ENCODE measurements at regions not wholly inside any gene's neighbourhood (a gene's known extent, or its start where the extent isn't known, plus 50 kb on each side); places are given as distances from the start of the nearest gene placed in this dataset.
"Not testable (repeated sequence)": the region's sequence is repeated elsewhere in the genome, so short reads cannot be mapped to it uniquely, and the experiment has no call there.

DNA sequence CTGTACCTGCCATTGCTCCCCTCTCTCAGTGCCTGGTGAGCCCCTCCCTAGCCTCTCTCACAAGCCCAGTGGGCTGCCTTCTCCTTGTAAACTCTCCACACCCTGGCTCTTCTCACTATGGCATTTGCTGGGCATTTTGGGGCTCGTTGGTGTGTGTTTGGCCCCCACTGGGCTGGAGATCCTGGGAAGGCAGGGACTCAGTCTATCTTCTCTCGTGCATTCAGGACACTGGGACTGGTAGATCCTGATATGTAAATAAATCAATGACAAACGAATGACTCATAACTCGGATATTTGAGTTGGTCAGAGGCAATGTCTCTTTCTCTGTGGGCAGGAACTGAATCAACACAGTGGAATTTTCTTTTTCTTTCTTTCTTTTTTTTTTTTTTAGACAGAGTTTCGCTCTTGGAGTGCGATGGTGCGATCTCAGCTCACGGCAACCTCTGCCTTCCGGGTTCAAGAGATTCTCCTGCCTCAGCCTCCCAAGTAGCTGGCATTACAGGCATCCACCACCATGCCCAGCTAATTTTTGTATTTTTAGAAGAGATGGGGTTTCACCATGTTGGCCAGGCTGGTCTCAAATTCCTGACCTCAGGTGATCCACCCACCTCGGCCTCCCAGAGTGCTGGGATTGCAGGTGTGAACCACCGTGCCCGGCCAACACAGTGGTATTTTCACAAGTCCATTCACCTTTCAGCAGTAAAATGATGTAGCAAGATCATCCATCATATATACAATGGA lies 144.6 kb upstream of the SPRED2 start:
- no peaks in the 10 kb centered on the region for H3K9me3 ChIP-seq
- H3K27ac ChIP-seq = no peak overlapping the region
- 50% methylated on average over 12 of the region's 12 CpGs for WGBS
- no peak for TF ChIP-seq POLR2A (IDR thresholded peaks at IDR 0.05)
- no peak for TF ChIP-seq POLR2AphosphoS5 (IDR thresholded peaks at IDR 0.05)
- TF ChIP-seq EP300 (IDR thresholded peaks at IDR 0.05) = no peak
- TF ChIP-seq, protein P1, sequence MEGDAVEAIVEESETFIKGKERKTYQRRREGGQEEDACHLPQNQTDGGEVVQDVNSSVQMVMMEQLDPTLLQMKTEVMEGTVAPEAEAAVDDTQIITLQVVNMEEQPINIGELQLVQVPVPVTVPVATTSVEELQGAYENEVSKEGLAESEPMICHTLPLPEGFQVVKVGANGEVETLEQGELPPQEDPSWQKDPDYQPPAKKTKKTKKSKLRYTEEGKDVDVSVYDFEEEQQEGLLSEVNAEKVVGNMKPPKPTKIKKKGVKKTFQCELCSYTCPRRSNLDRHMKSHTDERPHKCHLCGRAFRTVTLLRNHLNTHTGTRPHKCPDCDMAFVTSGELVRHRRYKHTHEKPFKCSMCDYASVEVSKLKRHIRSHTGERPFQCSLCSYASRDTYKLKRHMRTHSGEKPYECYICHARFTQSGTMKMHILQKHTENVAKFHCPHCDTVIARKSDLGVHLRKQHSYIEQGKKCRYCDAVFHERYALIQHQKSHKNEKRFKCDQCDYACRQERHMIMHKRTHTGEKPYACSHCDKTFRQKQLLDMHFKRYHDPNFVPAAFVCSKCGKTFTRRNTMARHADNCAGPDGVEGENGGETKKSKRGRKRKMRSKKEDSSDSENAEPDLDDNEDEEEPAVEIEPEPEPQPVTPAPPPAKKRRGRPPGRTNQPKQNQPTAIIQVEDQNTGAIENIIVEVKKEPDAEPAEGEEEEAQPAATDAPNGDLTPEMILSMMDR (IDR thresholded peaks at IDR 0.05) = no peak
- H3K27me3 ChIP-seq = no peaks in the 10 kb centered on the region
- no peaks in the 10 kb centered on the region for H3K36me3 ChIP-seq
- no peak overlapping the region for H3K4me3 ChIP-seq
- DNase-seq (ENCODE audit: low spot score in 2 of 2) = peak in 1 of 2 donors; percentile 32
- peaks cover 12% of the 10 kb centered on the region for H3K4me1 ChIP-seq

DNA sequence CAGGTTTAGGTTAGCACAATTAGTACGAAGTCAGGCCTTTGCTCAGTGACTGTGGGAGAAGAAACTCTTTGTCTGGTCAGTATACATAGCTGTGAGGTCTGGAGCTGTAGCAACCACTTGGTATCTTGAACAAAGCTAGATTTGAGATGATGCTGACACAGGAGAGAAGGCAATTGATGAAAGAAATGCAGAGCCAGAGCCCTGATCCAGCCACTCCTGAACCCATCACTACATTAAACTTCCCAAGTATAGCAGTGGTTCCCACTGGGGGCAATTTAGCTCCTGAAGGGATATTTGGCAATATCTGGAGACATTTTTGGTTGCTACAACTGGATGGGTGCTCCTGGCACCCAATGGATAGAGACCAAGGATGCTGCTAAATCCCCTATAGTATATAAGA lies 143.9 kb upstream of the SPRED2 start:
- no peaks in the 10 kb centered on the region for H3K27me3 ChIP-seq
- 79% methylated on average over 1 of the region's 1 CpG for WGBS
- TF ChIP-seq POLR2A (IDR thresholded peaks at IDR 0.05) (no peak), EP300 (IDR thresholded peaks at IDR 0.05) (no peak), POLR2AphosphoS5 (IDR thresholded peaks at IDR 0.05) (no peak)
- TF ChIP-seq, protein P1 (IDR thresholded peaks at IDR 0.05) = no peak
- no peak for DNase-seq (ENCODE audit: low spot score in 2 of 2)
- H3K27ac ChIP-seq = no peak overlapping the region
- H3K36me3 ChIP-seq = no peaks in the 10 kb centered on the region
- peaks cover 12% of the 10 kb centered on the region for H3K4me1 ChIP-seq
- no peaks in the 10 kb centered on the region for H3K9me3 ChIP-seq
- H3K4me3 ChIP-seq = no peak overlapping the region

GRCh38 chr2:65574993-65575392 lies 142.6 kb upstream of the SPRED2 start:
- Histone ChIP-seq H3K27me3 (no peaks in the 10 kb centered on the region), H3K27ac (no peak overlapping the region), H3K4me1 (peaks cover 12% of the 10 kb centered on the region), H3K36me3 (no peaks in the 10 kb centered on the region), H3K4me3 (no peak overlapping the region), H3K9me3 (no peaks in the 10 kb centered on the region)
- peak in 1 of 2 donors; percentile 28 for DNase-seq (ENCODE audit: low spot score in 2 of 2)
- 57% methylated on average over 4 of the region's 4 CpGs for WGBS
- TF ChIP-seq POLR2AphosphoS5 (IDR thresholded peaks at IDR 0.05) (no peak), POLR2A (IDR thresholded peaks at IDR 0.05) (no peak), EP300 (IDR thresholded peaks at IDR 0.05) (no peak)
- TF ChIP-seq, protein P1 (IDR thresholded peaks at IDR 0.05) = no peak

DNA sequence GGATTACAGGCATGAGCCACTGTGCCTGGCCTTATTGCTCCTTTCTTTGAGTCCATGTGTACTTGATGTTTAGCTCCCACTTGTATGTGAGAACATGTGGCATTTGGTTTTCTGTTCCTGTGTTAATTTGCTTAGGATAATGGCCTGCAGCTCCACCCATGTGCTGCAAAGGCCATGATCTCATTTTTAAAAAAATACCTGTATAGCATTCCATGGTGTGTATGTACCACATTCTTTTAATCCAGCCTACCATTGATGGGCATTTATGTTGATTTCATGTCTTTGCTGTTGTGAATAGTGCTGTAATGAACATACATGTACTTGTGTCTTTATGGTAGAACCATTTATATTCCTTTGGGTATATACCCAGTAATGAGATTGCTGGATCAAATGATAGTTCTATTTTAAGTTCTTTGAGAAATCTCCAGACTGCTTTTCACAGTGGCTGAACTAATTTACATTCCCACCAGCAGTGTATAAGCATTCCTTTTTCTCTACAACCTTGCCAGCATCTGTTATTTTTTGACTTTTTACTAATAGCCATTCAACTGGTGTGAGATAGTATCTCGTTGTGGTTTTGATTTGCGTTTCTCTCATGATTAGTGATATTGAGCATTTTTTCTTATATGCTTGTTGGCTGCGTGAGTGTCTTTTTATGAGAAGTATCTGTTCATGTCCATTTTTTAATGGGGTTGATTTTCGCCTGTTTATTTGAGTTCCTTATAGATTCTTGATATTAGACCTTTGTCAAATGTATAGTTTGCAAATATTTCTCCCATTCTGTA lies 136.4 kb upstream of the SPRED2 start:
- H3K36me3 ChIP-seq; H3K27me3 ChIP-seq; H3K27ac ChIP-seq; H3K4me3 ChIP-seq; DNase-seq (ENCODE audit: low spot score in 2 of 2); H3K9me3 ChIP-seq: not testable (repeated sequence)
- H3K4me1 ChIP-seq = peaks cover 15% of the 10 kb centered on the region
- WGBS = 62% methylated on average over 4 of the region's 4 CpGs

DNA sequence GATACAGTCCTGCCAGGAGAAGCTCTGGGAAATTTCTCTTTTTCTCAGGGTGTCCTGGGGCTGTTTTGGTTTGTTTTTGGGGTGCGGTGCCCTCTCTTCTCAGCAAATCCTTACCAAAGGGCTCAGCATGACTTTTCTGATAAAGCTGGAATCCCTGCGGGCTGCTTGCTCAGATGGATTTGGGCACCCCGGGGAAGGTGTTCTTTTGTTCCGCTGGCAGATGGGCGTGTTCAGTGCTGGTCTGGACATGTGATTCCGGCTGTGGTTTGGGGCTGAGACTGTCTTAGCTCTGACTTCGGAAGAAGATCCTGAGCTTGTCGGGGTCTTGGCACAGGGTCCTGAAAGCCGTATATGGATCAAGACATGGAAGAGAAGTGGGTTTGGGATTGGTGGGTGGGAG lies 134.2 kb upstream of the SPRED2 start:
- TF ChIP-seq POLR2AphosphoS5 (IDR thresholded peaks at IDR 0.05) (no peak), EP300 (IDR thresholded peaks at IDR 0.05) (no peak), POLR2A (IDR thresholded peaks at IDR 0.05) (no peak)
- TF ChIP-seq, protein P1 (IDR thresholded peaks at IDR 0.05) = no peak
- 33% methylated on average over 8 of the region's 9 CpGs for WGBS
- peak overlapping the region; percentile 89 for H3K27ac ChIP-seq
- H3K9me3 ChIP-seq = no peaks in the 10 kb centered on the region
- no peak for DNase-seq (ENCODE audit: low spot score in 2 of 2)
- no peaks in the 10 kb centered on the region for H3K36me3 ChIP-seq
- peaks cover 15% of the 10 kb centered on the region for H3K4me1 ChIP-seq
- no peaks in the 10 kb centered on the region for H3K27me3 ChIP-seq
- H3K4me3 ChIP-seq = peak overlapping the region; percentile 39

Measured in suprapubic skin (tissue), 4 donors.